HCT116 (cell line): ENCODE measurements at regions not wholly inside any gene's neighbourhood (a gene's known extent, or its start where the extent isn't known, plus 50 kb on each side); places are given as distances from the start of the nearest gene placed in this dataset.

ENCODE experiments used
- ATAC-seq: fragments of 200-7000 bp; cut with Tn5 transposase; 2 replicates; pipeline ENCODE4 v1.9.1; 2020; ENCODE audit warnings: mild to moderate bottlenecking, moderate library complexity
- BruUV-seq: library from RNA; stranded (reverse); fragments of 400-500 nt; replicated peaks from 2 replicates; lab custom pipeline; 2021; lab: Mats Ljungman, UMichigan
- CTCF ChIA-PET: fragments of 300-600 bp; sonication (Branson Sonifier 250); formaldehyde crosslinking; loops from one replicate; lab custom pipeline; 2021; ENCODE audit warnings: antibody characterized with exemption; lab: Charles Lee
- POLR2A ChIA-PET: fragments of 300-600, 350-600 bp; sonication (Branson Sonifier 250); formaldehyde crosslinking; loops from one replicate; lab custom pipeline; 2021; ENCODE audit warnings: antibody characterized with exemption; lab: Charles Lee
- RAD21 ChIA-PET, 2 experiments: fragments of 300-600 bp; sonication (Branson Sonifier 250); formaldehyde crosslinking; loops; one replicate each; lab custom pipeline; 2023; ENCODE audit warnings: low total read pairs in 2 of 2; ENCODE audit not compliant: uncharacterized antibody in 2 of 2, unreplicated experiment in 2 of 2, low non-redundant PET in 1 of 2; lab: Charles Lee
- DNase-seq: peaks from one replicate; pipeline ENCODE4 v3.0.0-alpha.2; 2010; ENCODE audit warnings: low read depth, low spot score
- H2AFZ ChIP-seq: fragments of 200-600 bp; shearing (Covaris generic), sonication (generic); 2 replicates; pipeline ENCODE4 v1.6.1; 2017; ENCODE audit warnings: low read depth, mixed run types, mixed read lengths, antibody characterized with exemption, low read length; ENCODE audit not compliant: poor library complexity, severe bottlenecking
- H3K27ac ChIP-seq: 2 replicates; pipeline ENCODE4 v1.5.1; 2012; ENCODE audit warnings: low read depth, low read length
- H3K27me3 ChIP-seq: fragments of 200-600 bp; sonication (generic); 2 replicates; pipeline ENCODE4 v1.6.1; 2016; ENCODE audit warnings: mixed run types, low read length, mixed read lengths; ENCODE audit not compliant: insufficient read depth
- H3K36me3 ChIP-seq, 2 experiments: fragments of 200-500 bp in 1 of 2; fragments of 200-600 bp in 1 of 2; sonication (Bioruptor generic) in 1 of 2; sonication (generic) in 1 of 2; 2 replicates each; pipeline versions ENCODE4 v1.5.1 to v1.6.1; 2014 to 2016; ENCODE audit warnings: low read length in 2 of 2, inconsistent platforms in 1 of 2, mixed read lengths in 1 of 2, mixed run types in 1 of 2; ENCODE audit not compliant: insufficient read depth in 2 of 2, control insufficient read depth in 1 of 2
- H3K4me1 ChIP-seq, 2 experiments: fragments of 200-600 bp in 1 of 2; sonication (generic) in 1 of 2; 2 replicates each; pipeline versions ENCODE4 v1.5.1 to v1.6.1; 2012 to 2017; ENCODE audit warnings: low read length in 2 of 2, inconsistent platforms in 1 of 2, mild to moderate bottlenecking in 1 of 2, mixed read lengths in 1 of 2, mixed run types in 1 of 2, moderate library complexity in 1 of 2; ENCODE audit not compliant: insufficient read depth in 2 of 2, control insufficient read depth in 1 of 2
- H3K4me2 ChIP-seq: fragments of 200-600 bp; sonication (generic); 2 replicates; pipeline ENCODE4 v1.6.1; 2017; ENCODE audit warnings: mixed run types, low read length, mixed read lengths
- H3K4me3 ChIP-seq, 2 experiments: fragments of 200-600 bp in 1 of 2; sonication (generic) in 1 of 2; replicated peaks in 1 of 2; 2 replicates each; pipeline ENCODE4 v1.5.1; 2011 to 2016; ENCODE audit warnings: low read length in 2 of 2, control low read depth in 1 of 2, low read depth in 1 of 2, mild to moderate bottlenecking in 1 of 2, mixed read lengths in 1 of 2, mixed run types in 1 of 2
- H3K79me2 ChIP-seq: fragments of 200-600 bp; sonication (generic); 2 replicates; pipeline ENCODE4 v1.6.1; 2017; ENCODE audit warnings: mild to moderate bottlenecking, mixed run types, low read length, moderate library complexity, mixed read lengths; ENCODE audit not compliant: insufficient read depth
- H3K9ac ChIP-seq: fragments of 200-600 bp; sonication (generic); 2 replicates; pipeline ENCODE4 v1.6.1; 2016; ENCODE audit warnings: low read length, mixed read lengths
- H3K9me2 ChIP-seq: fragments of 200-600 bp; sonication (generic), shearing (Covaris generic); 2 replicates; pipeline ENCODE4 v1.6.1; 2017; ENCODE audit warnings: mixed run types, mild to moderate bottlenecking, moderate library complexity; ENCODE audit not compliant: insufficient read depth
- H3K9me3 ChIP-seq, 2 experiments: fragments of 200-500 bp in 1 of 2; fragments of 200-600 bp in 1 of 2; sonication (Bioruptor generic) in 1 of 2; sonication (generic) in 1 of 2; 2 replicates each; pipeline ENCODE4 v1.6.1; 2014 to 2017; ENCODE audit warnings: low read length in 2 of 2, mixed read lengths in 2 of 2, inconsistent platforms in 1 of 2, low read depth in 1 of 2, mild to moderate bottlenecking in 1 of 2, mixed run types in 1 of 2, moderate library complexity in 1 of 2; ENCODE audit not compliant: control insufficient read depth in 1 of 2, insufficient read depth in 1 of 2
- H4K20me1 ChIP-seq: fragments of 200-600 bp; sonication (generic), shearing (Covaris generic); 2 replicates; pipeline ENCODE4 v1.6.1; 2017; ENCODE audit warnings: mixed run types, mild to moderate bottlenecking, moderate library complexity; ENCODE audit not compliant: insufficient read depth
- CBX3 ChIP-seq: IDR thresholded peaks from 2 replicates; pipeline ENCODE4 v1.6.1; 2012; ENCODE audit warnings: low read depth
- CEBPB ChIP-seq: IDR thresholded peaks from 2 replicates; pipeline ENCODE4 v1.6.1; 2012; ENCODE audit warnings: low read depth
- EGR1 ChIP-seq: IDR thresholded peaks from 2 replicates; pipeline ENCODE4 v1.6.1; 2012; ENCODE audit warnings: low read depth
- EZH2 ChIP-seq: fragments of 200-600 bp; sonication (generic); IDR thresholded peaks from 2 replicates; pipeline ENCODE4 v1.6.1; 2017; ENCODE audit warnings: antibody characterized with exemption, mixed run types
- EZH2phosphoT487 ChIP-seq: fragments of 200-600 bp; IDR thresholded peaks from 2 replicates; pipeline ENCODE4 v1.6.1; 2018; ENCODE audit warnings: antibody characterized with exemption, borderline replicate concordance
- FOSL1 ChIP-seq: IDR thresholded peaks from 2 replicates; pipeline ENCODE4 v1.6.1; 2012; ENCODE audit warnings: low read depth
- POLR2A ChIP-seq: IDR thresholded peaks from 2 replicates; pipeline ENCODE4 v1.7.0; 2011; ENCODE audit warnings: borderline replicate concordance; ENCODE audit not compliant: insufficient read depth, insufficient read length; ENCODE audit errors: extremely low read depth
- POLR2AphosphoS5 ChIP-seq: IDR thresholded peaks from 2 replicates; pipeline ENCODE4 v1.6.1; 2011; ENCODE audit warnings: mild to moderate bottlenecking, low read depth, low read length, moderate library complexity
- RAD21 ChIP-seq: IDR thresholded peaks from 2 replicates; pipeline ENCODE4 v1.6.1; 2012; ENCODE audit warnings: low read depth, mild to moderate bottlenecking
- SIN3A ChIP-seq: IDR thresholded peaks from 2 replicates; pipeline ENCODE4 v1.6.1; 2012; ENCODE audit warnings: low read depth
- SP1 ChIP-seq: IDR thresholded peaks from 2 replicates; pipeline ENCODE4 v1.6.1; 2012; ENCODE audit warnings: low read depth
- SRF ChIP-seq: IDR thresholded peaks from 2 replicates; pipeline ENCODE4 v1.6.1; 2012; ENCODE audit warnings: low read depth
- TCF7L2 ChIP-seq: IDR thresholded peaks from 2 replicates; pipeline ENCODE4 v1.7.0; 2011; ENCODE audit warnings: borderline replicate concordance, inconsistent platforms; ENCODE audit not compliant: insufficient read depth, insufficient read length; ENCODE audit errors: extremely low read depth
- YY1 ChIP-seq: IDR thresholded peaks from 2 replicates; pipeline ENCODE4 v1.6.1; 2011; ENCODE audit warnings: low read length, low read depth, moderate library complexity, mild to moderate bottlenecking; ENCODE audit not compliant: insufficient replicate concordance; ENCODE audit errors: extremely low read depth
- ZFX ChIP-seq: fragments of 450-650 bp; IDR thresholded peaks from 2 replicates; pipeline ENCODE4 v1.6.1; 2017
- ZNF274 ChIP-seq: fragments of 200-500 bp; sonication (Bioruptor generic); IDR thresholded peaks from 2 replicates; pipeline ENCODE4 v1.6.1; 2014; ENCODE audit warnings: mild to moderate bottlenecking, low read depth, low read length, inconsistent platforms
- intact Hi-C: fragments of 100-400 bp; cut with micrococcal nuclease; formaldehyde crosslinking; loops from 2 replicates; pipeline ENCODE4 v1.10.0; 2022
- TF ChIP-seq, protein P1 (sequence below): IDR thresholded peaks from 2 replicates; pipeline ENCODE4 v1.6.1; 2011; ENCODE audit warnings: mild to moderate bottlenecking, low read length, moderate library complexity; ENCODE audit not compliant: insufficient replicate concordance; ENCODE audit errors: extremely low read depth
- TF ChIP-seq, protein P2 (sequence below): IDR thresholded peaks from 2 replicates; pipeline ENCODE4 v1.6.1; 2012
- TF ChIP-seq, protein P3 (sequence below): IDR thresholded peaks from 2 replicates; pipeline ENCODE4 v1.6.1; 2012; ENCODE audit warnings: low read depth

DNA sequence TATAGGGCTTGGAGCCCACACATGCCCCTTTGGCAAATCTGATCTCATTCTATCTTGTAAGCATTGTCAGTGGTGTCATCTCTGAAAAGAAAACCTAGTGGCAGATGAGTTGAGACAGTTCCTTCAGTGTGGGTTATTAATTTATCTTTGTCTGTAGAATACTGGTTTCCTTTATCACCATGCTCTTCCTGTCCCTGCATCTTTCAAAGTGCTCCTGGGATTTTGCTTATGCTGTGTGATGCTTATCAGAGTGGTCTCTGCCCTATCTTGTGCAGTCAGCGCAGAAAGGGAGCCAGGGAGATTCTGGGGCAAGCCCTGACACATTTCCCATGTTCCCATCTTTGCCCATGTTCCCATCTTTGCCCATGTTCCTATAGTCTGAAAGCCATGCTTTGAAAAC, 402.9 kb downstream of the RWDD3 start:
- Histone ChIP-seq H2AFZ (no peak overlapping the region), H3K4me1 (no peaks in the 10 kb centered on the region), H4K20me1 (no peaks in the 10 kb centered on the region), H3K27me3 (no peaks in the 10 kb centered on the region), H3K9me3 (no peaks in the 10 kb centered on the region), H3K79me2 (no peaks in the 10 kb centered on the region), H3K27ac (no peak overlapping the region), H3K9ac (no peak overlapping the region), H3K36me3 (no peaks in the 10 kb centered on the region), H3K4me3 (no peak overlapping the region), H3K9me2 (no peaks in the 10 kb centered on the region), H3K4me2 (no peak overlapping the region)
- intact Hi-C loops: no loop called here
- POLR2A ChIA-PET: no interaction called here
- TF ChIP-seq CEBPB (no peak), ZFX (no peak), CBX3 (no peak), FOSL1 (no peak), YY1 (no peak), RAD21 (no peak), SIN3A (no peak), SRF (no peak), SP1 (no peak), POLR2A (no peak), ZNF274 (no peak), EZH2phosphoT487 (no peak), EZH2 (no peak), TCF7L2 (no peak), EGR1 (no peak), POLR2AphosphoS5 (no peak)
- TF ChIP-seq, protein P1, sequence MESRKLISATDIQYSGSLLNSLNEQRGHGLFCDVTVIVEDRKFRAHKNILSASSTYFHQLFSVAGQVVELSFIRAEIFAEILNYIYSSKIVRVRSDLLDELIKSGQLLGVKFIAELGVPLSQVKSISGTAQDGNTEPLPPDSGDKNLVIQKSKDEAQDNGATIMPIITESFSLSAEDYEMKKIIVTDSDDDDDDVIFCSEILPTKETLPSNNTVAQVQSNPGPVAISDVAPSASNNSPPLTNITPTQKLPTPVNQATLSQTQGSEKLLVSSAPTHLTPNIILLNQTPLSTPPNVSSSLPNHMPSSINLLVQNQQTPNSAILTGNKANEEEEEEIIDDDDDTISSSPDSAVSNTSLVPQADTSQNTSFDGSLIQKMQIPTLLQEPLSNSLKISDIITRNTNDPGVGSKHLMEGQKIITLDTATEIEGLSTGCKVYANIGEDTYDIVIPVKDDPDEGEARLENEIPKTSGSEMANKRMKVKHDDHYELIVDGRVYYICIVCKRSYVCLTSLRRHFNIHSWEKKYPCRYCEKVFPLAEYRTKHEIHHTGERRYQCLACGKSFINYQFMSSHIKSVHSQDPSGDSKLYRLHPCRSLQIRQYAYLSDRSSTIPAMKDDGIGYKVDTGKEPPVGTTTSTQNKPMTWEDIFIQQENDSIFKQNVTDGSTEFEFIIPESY: no peak
- TF ChIP-seq, protein P2, sequence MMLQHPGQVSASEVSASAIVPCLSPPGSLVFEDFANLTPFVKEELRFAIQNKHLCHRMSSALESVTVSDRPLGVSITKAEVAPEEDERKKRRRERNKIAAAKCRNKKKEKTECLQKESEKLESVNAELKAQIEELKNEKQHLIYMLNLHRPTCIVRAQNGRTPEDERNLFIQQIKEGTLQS: no peak
- TF ChIP-seq, protein P3, sequence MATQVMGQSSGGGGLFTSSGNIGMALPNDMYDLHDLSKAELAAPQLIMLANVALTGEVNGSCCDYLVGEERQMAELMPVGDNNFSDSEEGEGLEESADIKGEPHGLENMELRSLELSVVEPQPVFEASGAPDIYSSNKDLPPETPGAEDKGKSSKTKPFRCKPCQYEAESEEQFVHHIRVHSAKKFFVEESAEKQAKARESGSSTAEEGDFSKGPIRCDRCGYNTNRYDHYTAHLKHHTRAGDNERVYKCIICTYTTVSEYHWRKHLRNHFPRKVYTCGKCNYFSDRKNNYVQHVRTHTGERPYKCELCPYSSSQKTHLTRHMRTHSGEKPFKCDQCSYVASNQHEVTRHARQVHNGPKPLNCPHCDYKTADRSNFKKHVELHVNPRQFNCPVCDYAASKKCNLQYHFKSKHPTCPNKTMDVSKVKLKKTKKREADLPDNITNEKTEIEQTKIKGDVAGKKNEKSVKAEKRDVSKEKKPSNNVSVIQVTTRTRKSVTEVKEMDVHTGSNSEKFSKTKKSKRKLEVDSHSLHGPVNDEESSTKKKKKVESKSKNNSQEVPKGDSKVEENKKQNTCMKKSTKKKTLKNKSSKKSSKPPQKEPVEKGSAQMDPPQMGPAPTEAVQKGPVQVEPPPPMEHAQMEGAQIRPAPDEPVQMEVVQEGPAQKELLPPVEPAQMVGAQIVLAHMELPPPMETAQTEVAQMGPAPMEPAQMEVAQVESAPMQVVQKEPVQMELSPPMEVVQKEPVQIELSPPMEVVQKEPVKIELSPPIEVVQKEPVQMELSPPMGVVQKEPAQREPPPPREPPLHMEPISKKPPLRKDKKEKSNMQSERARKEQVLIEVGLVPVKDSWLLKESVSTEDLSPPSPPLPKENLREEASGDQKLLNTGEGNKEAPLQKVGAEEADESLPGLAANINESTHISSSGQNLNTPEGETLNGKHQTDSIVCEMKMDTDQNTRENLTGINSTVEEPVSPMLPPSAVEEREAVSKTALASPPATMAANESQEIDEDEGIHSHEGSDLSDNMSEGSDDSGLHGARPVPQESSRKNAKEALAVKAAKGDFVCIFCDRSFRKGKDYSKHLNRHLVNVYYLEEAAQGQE: no peak
- CTCF ChIA-PET: no interaction called here
- RAD21 ChIA-PET: no interaction called here
- BruUV-seq: no TSS peak
- no peak for DNase-seq
- no peak for ATAC-seq
